GM10266 (cell line): ENCODE measurements at regions not wholly inside any gene's neighbourhood (a gene's known extent, or its start where the extent isn't known, plus 50 kb on each side); places are given as distances from the start of the nearest gene placed in this dataset.
"Not testable (repeated sequence)": the region's sequence is repeated elsewhere in the genome, so short reads cannot be mapped to it uniquely, and the experiment has no call there.

Experiments used
- DNase-seq: peaks from one replicate; pipeline ENCODE4 v3.0.0; 2012; ENCODE audit errors: extremely low spot score
- TF ChIP-seq, protein P1 (sequence below): IDR thresholded peaks from 2 replicates; pipeline ENCODE4 v1.5.1; 2012; ENCODE audit warnings: mild to moderate bottlenecking, low read depth; ENCODE audit not compliant: control insufficient read depth, insufficient read depth; ENCODE audit errors: missing control alignments

DNA sequence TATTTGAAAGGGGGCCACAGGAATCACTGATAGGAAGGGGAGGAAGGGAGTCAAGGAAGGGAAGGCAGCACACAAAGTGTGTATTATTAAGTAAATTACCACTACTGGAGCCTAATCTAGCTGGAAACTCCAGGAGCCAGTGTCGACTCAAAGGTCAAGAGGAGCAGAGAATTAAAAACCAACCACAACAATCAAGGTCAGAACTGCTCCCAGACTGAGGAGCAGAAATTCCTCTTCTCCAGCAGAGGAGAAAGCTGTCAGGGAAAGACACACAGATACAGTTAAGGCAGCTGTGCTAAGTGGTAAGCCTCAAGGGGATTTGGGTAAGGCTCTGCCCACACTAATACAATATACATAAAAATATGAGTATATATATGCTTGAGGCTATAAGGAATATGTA lies 87.5 kb upstream of the PTPN13 start:
- DNase-seq, result no peak
- TF ChIP-seq, protein P1, sequence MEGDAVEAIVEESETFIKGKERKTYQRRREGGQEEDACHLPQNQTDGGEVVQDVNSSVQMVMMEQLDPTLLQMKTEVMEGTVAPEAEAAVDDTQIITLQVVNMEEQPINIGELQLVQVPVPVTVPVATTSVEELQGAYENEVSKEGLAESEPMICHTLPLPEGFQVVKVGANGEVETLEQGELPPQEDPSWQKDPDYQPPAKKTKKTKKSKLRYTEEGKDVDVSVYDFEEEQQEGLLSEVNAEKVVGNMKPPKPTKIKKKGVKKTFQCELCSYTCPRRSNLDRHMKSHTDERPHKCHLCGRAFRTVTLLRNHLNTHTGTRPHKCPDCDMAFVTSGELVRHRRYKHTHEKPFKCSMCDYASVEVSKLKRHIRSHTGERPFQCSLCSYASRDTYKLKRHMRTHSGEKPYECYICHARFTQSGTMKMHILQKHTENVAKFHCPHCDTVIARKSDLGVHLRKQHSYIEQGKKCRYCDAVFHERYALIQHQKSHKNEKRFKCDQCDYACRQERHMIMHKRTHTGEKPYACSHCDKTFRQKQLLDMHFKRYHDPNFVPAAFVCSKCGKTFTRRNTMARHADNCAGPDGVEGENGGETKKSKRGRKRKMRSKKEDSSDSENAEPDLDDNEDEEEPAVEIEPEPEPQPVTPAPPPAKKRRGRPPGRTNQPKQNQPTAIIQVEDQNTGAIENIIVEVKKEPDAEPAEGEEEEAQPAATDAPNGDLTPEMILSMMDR, result no peak

DNA sequence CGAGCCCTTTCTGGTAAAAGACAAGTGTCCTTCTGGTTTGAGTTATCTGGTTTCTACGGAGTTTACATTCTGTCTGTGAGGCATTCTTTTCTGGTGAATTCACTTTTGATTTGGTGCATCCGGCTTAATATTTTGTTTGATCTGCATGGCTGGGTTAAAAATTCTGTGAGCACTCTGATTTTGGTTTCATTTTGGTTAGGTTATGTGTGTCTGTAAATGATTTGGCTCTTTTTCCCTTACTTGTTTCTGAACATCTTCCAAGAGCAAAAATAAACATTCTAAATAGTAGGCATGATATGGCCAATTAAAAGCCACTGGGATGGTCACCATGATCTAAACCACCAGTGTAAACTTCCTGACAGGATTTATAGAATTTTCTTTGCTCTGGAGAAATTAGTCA lies 85.7 kb upstream of the PTPN13 start:
- no peak for DNase-seq
- TF ChIP-seq, protein P1, result no peak

DNA sequence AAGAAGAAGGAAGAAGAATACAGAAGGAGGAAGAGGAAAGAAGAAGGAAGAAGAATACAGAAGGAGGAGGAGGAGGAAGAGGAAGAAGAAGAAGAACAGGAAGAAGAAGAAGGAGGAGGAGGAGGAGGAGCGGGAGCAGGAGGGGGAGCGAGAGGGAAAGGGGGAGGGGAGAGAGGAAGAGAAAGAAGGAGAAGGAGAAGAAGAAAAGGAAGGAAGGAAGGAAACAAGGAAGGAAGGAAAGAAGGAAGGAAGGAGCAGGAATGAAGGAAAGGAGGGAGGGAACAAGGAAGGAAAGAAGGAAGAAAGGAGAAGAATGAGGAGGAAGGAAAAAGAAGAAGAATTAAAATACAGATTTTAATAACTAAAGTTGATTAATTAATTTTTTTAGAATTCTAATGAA lies 82.5 kb upstream of the PTPN13 start:
- TF ChIP-seq, protein P1, result no peak
- no peak for DNase-seq

DNA sequence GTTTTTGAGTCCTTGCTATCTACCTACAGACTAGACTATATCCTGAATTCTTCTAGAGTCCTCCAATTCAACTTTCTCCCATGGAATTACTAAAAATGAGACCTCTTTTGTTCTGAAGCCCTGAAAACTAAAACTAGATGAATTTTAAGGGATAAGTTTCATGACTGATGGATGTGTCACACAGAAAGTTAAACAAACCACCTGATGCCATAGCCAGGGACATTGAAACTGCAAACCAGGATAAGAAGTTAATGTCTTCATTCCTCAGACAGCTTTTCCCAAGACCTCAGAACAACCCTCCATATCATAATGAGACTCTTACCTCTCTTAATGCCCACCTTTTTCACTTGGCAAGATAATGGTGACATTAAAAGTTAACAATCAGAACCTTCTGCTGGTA lies 81.5 kb upstream of the PTPN13 start:
- no peak for DNase-seq
- TF ChIP-seq, protein P1, result no peak

DNA sequence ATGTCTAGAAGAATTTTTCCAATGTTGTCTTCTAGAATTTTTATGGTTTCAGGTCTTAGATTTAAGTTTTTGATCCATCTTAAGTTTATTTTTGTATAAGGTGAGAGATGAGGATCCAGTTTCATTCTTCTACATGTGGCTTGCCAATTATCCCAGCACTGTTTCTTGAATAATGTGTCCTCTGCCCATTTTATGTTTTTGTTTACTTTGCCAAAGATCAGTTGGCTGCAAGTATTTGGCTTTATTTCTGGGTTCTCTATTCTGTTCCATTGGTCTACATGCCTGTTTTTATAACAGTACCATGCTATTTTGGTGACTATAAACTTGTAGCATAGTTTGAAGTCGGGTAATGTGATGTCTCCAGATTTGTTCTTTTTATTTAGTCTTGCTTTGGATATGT lies 78.2 kb upstream of the PTPN13 start:
- DNase-seq, result not testable (repeated sequence)

DNA sequence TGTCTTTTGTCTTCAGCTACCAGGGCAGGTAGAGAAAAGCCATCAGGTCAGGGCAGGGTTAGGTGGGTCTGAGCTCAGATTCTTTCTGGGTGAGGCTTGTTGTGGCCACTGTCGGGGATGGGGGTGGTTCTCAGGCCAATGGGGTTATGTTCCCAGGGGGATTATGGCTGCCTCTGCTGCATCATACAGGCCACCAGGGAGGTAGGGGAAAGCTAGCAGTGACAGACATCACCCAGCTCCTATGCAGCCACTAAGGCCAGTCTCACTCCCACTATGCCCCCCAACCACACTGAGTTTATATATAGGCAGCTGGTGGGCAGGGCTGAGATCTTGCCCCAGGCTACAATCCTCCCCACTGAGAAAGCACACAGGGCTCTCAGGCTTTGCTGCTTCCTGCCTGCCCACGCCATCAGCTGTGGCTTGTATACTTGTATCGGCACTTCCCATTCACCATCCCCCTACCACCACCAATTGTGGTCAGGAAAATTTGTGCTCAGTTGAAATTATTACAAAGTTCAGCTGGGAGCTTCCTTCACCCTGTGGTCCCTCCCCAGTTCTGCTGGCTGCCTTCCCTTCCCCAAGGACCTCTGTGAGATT lies 72.6 kb upstream of the PTPN13 start:
- TF ChIP-seq, protein P1, result no peak

DNA sequence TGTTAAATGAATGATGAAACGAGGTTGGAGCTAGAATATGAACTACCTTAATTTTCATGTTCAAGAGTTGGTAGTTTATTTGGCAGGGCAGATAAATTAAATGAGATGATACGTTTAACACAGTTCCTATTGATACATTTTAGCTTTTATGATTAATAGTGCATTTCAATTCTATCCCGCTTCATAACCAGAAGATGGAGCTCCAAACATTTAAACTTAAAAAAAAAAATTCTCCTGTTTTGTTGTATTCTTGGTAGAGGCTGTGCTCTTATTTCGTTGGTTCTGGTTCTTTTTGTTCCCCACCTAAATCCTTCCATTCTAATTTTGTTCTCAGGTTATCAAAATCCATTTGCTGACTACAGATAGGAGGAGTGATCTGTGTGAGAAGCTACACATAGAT lies 71.8 kb upstream of the PTPN13 start:
- no peak for DNase-seq
- TF ChIP-seq, protein P1, result peak; percentile 35

More for the DNA sequence above, 72.6 kb upstream of the PTPN13 start:
- no peak for DNase-seq

DNA sequence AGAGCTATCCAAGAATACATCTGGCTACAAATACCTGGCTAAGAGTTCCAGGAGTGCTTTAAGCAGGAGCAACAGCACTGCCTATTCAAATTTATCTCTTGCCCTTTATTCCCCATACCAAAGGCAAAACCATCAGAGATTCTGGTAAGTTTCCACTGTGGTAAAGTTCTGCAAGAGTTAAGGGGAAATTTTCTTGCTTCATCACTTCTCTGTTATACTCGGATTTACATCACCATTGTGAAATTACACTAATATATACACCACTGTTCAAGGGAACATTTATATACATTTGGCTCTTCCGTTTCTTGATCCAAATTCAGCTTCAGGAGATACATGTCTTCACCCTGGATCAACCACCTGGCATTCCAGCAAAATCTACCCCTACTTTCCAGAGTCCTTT lies 70.8 kb upstream of the PTPN13 start:
- DNase-seq, result no peak
- TF ChIP-seq, protein P1, result no peak

DNA sequence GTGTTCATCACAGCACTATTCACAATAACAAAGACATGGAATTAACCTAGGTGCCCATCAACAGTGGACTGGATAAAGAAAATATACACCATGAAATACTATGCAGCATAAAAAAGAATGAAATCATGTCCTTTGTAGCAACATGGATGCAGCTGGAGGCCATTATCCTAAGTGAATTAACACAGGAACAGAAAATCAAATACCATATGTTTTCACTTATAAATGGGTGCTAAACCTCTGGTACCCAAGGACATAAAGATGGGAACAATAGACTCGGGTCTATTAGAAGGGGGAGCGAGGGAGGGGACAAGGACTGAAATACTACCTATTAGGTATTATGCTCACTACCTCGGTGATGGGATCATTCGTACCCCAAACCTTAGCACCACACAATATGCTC lies 66.4 kb upstream of the PTPN13 start:
- DNase-seq, result not testable (repeated sequence)
